Uterus (tissue), 2 donors: ENCODE measurements at regions not wholly inside any gene's neighbourhood (a gene's known extent, or its start where the extent isn't known, plus 50 kb on each side); places are given as distances from the start of the nearest gene placed in this dataset.

Source experiments
- POLR2A ChIP-seq, 2 donors: fragments of 450-650 bp; IDR thresholded peaks; one replicate each; pipeline ENCODE4 v1.6.1; 2016; ENCODE audit warnings: antibody characterized with exemption in 2 of 2, mild to moderate bottlenecking in 1 of 2, moderate library complexity in 1 of 2
- TF ChIP-seq, protein P1 (sequence below), 4 experiments: fragments of 200-600 bp in 2 of 4; fragments of 450-650 bp in 2 of 4; sonication (generic) in 2 of 4; IDR thresholded peaks; one replicate each; pipeline ENCODE4 v1.5.1; 2016 to 2019; ENCODE audit warnings: antibody characterized with exemption in 4 of 4, mild to moderate bottlenecking in 2 of 4, moderate library complexity in 1 of 4

DNA sequence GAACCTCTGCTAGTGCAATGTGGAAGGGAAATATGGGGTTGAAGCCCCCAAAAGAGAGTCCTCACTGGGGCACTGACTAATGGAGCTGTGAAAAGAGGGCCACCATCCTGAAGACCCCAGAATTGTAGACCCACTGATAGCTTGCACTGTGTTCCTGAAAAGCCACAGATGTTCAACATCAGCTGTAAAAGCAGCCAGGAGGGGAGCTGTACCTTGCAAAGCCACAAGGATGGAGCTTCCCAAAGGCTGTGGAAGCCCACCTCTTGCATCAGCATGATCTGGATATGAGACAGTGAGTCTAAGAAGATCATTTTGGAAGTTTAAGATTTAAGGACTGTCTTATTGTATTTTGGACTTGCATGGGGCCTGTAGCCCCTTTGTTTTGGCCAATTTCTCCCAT, 125.8 kb upstream of the TGFBR2 start:
- TF ChIP-seq, protein P1, sequence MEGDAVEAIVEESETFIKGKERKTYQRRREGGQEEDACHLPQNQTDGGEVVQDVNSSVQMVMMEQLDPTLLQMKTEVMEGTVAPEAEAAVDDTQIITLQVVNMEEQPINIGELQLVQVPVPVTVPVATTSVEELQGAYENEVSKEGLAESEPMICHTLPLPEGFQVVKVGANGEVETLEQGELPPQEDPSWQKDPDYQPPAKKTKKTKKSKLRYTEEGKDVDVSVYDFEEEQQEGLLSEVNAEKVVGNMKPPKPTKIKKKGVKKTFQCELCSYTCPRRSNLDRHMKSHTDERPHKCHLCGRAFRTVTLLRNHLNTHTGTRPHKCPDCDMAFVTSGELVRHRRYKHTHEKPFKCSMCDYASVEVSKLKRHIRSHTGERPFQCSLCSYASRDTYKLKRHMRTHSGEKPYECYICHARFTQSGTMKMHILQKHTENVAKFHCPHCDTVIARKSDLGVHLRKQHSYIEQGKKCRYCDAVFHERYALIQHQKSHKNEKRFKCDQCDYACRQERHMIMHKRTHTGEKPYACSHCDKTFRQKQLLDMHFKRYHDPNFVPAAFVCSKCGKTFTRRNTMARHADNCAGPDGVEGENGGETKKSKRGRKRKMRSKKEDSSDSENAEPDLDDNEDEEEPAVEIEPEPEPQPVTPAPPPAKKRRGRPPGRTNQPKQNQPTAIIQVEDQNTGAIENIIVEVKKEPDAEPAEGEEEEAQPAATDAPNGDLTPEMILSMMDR (IDR thresholded peaks at IDR 0.05), result no peak
- no peak for TF ChIP-seq POLR2A (IDR thresholded peaks at IDR 0.05)
